Thyroid gland (tissue), 4 donors: ENCODE measurements at regions not wholly inside any gene's neighbourhood (a gene's known extent, or its start where the extent isn't known, plus 50 kb on each side); places are given as distances from the start of the nearest gene placed in this dataset.

Experiments used
- DNase-seq, 2 donors: peaks; one replicate each; pipeline ENCODE4 v3.0.0-alpha.2; 2019
- H3K27ac ChIP-seq, 3 donors: fragments of 200-600 bp; sonication (generic); 1 replicate in 2 of 3; 2 replicates in 1 of 3; pipeline ENCODE4 v1.5.1; 2016 to 2019; ENCODE audit warnings: mild to moderate bottlenecking in 1 of 3, moderate library complexity in 1 of 3
- H3K27me3 ChIP-seq: fragments of 200-600 bp; sonication (generic); one replicate; pipeline ENCODE4 v1.5.1; 2019
- H3K36me3 ChIP-seq, 2 donors: fragments of 200-600 bp; sonication (generic); one replicate each; pipeline ENCODE4 v1.5.1; 2016 to 2019
- H3K4me1 ChIP-seq, 2 donors: fragments of 200-600 bp; sonication (generic); one replicate each; pipeline ENCODE4 v1.5.1; 2017 to 2019
- H3K4me3 ChIP-seq, 3 donors: fragments of 200-600 bp; sonication (generic); replicated peaks in 1 of 3; 1 replicate in 2 of 3; 2 replicates in 1 of 3; pipeline ENCODE4 v1.5.1; 2016; ENCODE audit warnings: mild to moderate bottlenecking in 1 of 3
- H3K9me3 ChIP-seq: fragments of 200-600 bp; sonication (generic); one replicate; pipeline ENCODE4 v1.5.1; 2017
- CTCF ChIP-seq, 6 experiments: fragments of 200-600 bp in 3 of 6; fragments of 450-650 bp in 3 of 6; sonication (generic) in 3 of 6; IDR thresholded peaks; one replicate each; pipeline ENCODE4 v1.5.1; 2016 to 2019; ENCODE audit warnings: antibody characterized with exemption in 6 of 6, mild to moderate bottlenecking in 2 of 6, inconsistent platforms in 1 of 6, moderate library complexity in 1 of 6
- POLR2A ChIP-seq, 2 donors: fragments of 450-650 bp; IDR thresholded peaks; one replicate each; pipeline ENCODE4 v1.6.1; 2017; ENCODE audit warnings: antibody characterized with exemption in 2 of 2, mild to moderate bottlenecking in 2 of 2, moderate library complexity in 1 of 2
- WGBS, 2 donors: methylation state at CpG; one replicate each; pipeline ENCODE4 v1.1.5; 2017; 5-methylcytosine and 5-hydroxymethylcytosine counted together
- intact Hi-C: fragments of 100-400 bp; cut with DNase I; formaldehyde crosslinking; loops from one replicate; pipeline ENCODE4 v1.15.1; 2023

GRCh38 chr4:112853662-112854256 lies 195.7 kb upstream of the ANK2 start:
- 47 to 51% methylated on average over 3 of the region's 3 CpGs for WGBS, 2 donors
- H3K27ac ChIP-seq: no peak overlapping the region
- no peaks in the 10 kb centered on the region for H3K4me1 ChIP-seq
- no peaks in the 10 kb centered on the region for H3K36me3 ChIP-seq
- intact Hi-C loops: loop anchor here (10.0 kb wide), 1 partner anchor 81 kb away; no protein-coding TSS in a partner anchor
- DNase-seq: no peak
- no peak for TF ChIP-seq POLR2A (IDR thresholded peaks at IDR 0.05)
- TF ChIP-seq CTCF (IDR thresholded peaks at IDR 0.05): peak in 3 of 6 experiments; percentile 40 to 51 (median 50)
- H3K27me3 ChIP-seq: no peaks in the 10 kb centered on the region
- no peak overlapping the region for H3K4me3 ChIP-seq
- no peaks in the 10 kb centered on the region for H3K9me3 ChIP-seq

GRCh38 chr4:112854420-112854819 lies 195.0 kb upstream of the ANK2 start:
- Histone ChIP-seq H3K27me3 (no peaks in the 10 kb centered on the region), H3K36me3 (no peaks in the 10 kb centered on the region), H3K9me3 (no peaks in the 10 kb centered on the region), H3K27ac (no peak overlapping the region), H3K4me3 (no peak overlapping the region), H3K4me1 (no peaks in the 10 kb centered on the region)
- no peak for TF ChIP-seq CTCF (IDR thresholded peaks at IDR 0.05)
- TF ChIP-seq POLR2A (IDR thresholded peaks at IDR 0.05): no peak
- DNase-seq: no peak
- intact Hi-C loops: loop anchor here (10.0 kb wide), 1 partner anchor 80 kb away; no protein-coding TSS in a partner anchor

- H3K36me3 ChIP-seq: no peaks in the 10 kb centered on the region
- intact Hi-C loops: loop anchor here (10.0 kb wide), 1 partner anchor 80 kb away; no protein-coding TSS in a partner anchor
- H3K27me3 ChIP-seq: no peaks in the 10 kb centered on the region
- WGBS, 2 donors: 54 to 65% methylated on average over 3 of the region's 3 CpGs
- TF ChIP-seq CTCF (IDR thresholded peaks at IDR 0.05): no peak
- no peak for TF ChIP-seq POLR2A (IDR thresholded peaks at IDR 0.05)
- H3K4me3 ChIP-seq: no peak overlapping the region
- H3K27ac ChIP-seq: no peak overlapping the region
- no peaks in the 10 kb centered on the region for H3K4me1 ChIP-seq
- H3K9me3 ChIP-seq: no peaks in the 10 kb centered on the region
- no peak for DNase-seq
Observed at GRCh38 chr4:112855058-112855457, 194.4 kb upstream of the ANK2 start.

GRCh38 chr4:112857461-112857860 lies 192.0 kb upstream of the ANK2 start:
- no peak for TF ChIP-seq CTCF (IDR thresholded peaks at IDR 0.05)
- no peak for TF ChIP-seq POLR2A (IDR thresholded peaks at IDR 0.05)
- 82 to 91% methylated on average over 1 of the region's 1 CpG for WGBS, 2 donors
- Histone ChIP-seq H3K4me3 (no peak overlapping the region), H3K4me1 (no peaks in the 10 kb centered on the region), H3K9me3 (no peaks in the 10 kb centered on the region), H3K27ac (no peak overlapping the region), H3K27me3 (no peaks in the 10 kb centered on the region), H3K36me3 (no peaks in the 10 kb centered on the region)
- DNase-seq: no peak
- intact Hi-C loops: loop anchor here (10.0 kb wide), 1 partner anchor 77 kb away; no protein-coding TSS in a partner anchor

GRCh38 chr4:112858751-112859150 lies 190.7 kb upstream of the ANK2 start:
- no peak for DNase-seq
- Histone ChIP-seq H3K4me3 (no peak overlapping the region), H3K4me1 (no peaks in the 10 kb centered on the region), H3K27ac (no peak overlapping the region), H3K36me3 (no peaks in the 10 kb centered on the region), H3K27me3 (no peaks in the 10 kb centered on the region), H3K9me3 (no peaks in the 10 kb centered on the region)
- intact Hi-C loops: loop anchor here (10.0 kb wide), 1 partner anchor 76 kb away; no protein-coding TSS in a partner anchor
- 91 to 96% methylated on average over 3 of the region's 3 CpGs for WGBS, 2 donors
- no peak for TF ChIP-seq POLR2A (IDR thresholded peaks at IDR 0.05)
- no peak for TF ChIP-seq CTCF (IDR thresholded peaks at IDR 0.05)
